ENCODE measurements at regions not wholly inside any gene's neighbourhood (a gene's known extent, or its start where the extent isn't known, plus 50 kb on each side); places are given as distances from the start of the nearest gene placed in this dataset.

DNA sequence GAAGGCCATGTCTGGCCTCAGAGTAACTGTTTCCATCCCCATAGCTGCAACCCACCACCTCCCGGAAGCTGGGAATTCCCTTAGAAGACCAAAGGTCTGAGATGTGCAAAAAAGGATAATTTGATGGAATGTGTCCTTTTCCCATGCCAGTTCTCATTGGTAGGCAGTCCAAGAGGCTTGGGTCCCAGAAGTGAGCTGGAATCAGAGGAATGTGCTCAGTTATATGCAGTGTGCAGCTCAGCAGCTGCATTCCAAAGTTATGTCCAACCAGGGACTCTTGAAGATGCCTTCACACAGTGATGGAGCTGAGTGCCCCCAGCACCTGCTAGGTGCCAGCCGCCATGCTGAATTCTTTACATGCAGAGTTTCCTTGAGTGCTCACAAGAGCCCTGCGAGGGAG lies 583.9 kb upstream of the TBX3 start:
- DNase-seq (ENCODE audit: low spot score), result no peak

DNA sequence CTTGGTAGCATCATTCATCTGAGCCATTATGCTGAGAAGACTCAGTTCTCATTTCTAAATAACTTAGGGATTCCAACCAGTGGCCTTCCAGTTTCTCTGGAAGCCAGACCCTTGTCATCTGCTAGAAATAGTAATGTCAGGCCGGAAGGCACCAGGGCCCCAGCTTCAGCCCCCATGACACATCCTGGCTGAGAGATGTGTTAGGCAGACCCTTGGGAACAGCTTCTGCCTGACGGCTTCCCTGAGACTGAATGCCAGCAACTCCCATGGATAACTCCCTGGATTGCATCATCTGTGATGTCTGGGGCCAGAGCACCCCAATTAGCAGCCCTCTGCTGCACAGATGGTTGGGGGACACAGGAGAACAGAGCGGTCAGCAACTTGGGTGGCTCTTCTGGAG lies 583.5 kb upstream of the TBX3 start:
- DNase-seq (ENCODE audit: low spot score), result no peak

DNA sequence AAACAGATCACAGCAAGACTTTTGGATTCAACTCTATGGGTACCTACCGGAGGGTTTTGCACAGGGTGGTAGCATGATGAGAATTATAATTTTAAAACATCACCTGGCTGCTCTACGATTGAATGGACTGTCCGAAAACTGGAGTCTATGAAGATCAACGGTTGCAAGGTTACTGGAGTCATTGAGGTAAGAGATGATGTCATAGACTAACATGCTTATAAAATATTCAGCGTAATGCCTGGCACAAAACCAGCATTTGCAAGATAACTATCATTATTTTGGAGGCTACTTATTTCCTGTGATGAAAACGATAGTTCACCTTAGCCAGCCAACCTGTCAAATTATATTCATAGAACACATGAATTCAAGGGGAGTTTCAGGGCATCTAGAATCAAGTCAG lies 580.6 kb upstream of the TBX3 start:
- DNase-seq (ENCODE audit: low spot score), result no peak

DNA sequence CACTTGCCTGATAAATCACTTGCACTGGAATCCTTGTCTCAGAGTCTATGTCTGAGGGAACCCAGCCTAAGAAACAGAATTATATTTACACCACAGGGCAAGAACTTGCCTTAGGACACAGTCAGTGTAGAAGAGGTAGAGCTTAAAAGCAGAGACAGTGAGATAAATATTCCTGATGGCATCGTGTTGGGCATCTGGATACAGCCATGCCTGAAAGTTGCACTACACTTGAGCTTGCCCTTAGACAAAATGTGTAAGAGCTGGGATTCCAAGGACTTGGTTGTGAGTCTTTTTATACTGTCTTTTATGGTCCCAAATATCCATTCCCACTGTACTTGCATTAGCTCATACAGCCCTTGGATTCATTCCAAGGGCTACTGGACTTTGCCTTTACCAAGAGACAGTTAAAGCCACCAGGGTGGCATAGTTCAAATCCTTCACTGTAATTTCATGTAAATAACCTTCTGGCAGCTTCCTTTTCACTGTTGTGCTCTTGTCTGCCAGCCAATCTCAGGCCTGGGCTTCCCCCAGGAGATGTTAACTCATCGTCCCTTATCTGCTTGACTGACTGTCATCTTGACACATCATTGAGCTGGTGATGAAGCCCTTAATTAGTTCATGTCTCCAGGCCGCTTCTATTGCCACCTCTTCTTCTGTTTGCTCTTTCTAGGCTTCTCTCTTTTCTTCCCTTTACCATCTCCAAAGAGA lies 577.9 kb upstream of the TBX3 start:
- DNase-seq (ENCODE audit: low spot score), result no peak

DNA sequence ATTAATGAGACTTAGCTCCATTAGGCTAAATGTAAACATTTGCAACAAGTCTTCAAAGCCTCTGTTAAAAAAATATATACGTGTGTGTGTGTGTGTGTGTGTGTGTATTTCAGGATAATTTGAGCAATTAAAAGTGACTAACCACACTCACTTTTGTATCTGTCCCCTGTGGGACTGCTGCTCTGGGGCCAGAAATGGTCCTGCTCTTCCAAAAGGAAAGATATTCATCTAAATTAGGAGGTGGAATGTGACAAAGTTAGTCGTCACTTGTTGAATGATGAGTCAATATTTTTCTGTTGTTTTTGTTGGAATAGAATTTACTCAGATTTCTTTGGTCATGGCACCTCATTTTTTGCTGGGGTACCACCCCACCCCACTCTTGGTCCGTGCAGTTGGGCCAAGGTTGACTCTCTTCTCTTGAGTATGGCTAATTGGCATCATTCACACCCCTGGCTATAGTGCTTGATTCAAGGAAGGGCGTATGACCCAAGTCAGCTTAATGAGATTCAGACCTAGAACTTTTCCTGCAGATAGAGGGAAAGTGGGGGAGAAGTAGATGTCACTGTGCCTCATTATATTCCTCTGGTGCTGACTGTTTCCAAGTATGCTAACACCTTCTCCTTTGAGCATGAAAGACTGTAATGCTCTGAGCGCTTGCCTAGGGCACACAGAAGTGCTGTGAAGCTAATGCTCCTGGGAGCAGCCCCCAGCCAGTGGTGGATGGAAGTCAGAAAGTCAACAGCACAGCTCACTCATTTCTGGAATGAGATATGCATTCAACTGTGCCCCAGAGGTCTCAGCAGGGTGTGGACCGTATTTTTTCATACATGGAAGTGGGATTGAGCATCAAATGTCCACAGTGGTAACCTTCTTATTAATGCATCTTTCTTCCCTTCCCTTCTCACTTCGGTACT lies 577.0 kb upstream of the TBX3 start:
- no peak for DNase-seq (ENCODE audit: low spot score)

DNA sequence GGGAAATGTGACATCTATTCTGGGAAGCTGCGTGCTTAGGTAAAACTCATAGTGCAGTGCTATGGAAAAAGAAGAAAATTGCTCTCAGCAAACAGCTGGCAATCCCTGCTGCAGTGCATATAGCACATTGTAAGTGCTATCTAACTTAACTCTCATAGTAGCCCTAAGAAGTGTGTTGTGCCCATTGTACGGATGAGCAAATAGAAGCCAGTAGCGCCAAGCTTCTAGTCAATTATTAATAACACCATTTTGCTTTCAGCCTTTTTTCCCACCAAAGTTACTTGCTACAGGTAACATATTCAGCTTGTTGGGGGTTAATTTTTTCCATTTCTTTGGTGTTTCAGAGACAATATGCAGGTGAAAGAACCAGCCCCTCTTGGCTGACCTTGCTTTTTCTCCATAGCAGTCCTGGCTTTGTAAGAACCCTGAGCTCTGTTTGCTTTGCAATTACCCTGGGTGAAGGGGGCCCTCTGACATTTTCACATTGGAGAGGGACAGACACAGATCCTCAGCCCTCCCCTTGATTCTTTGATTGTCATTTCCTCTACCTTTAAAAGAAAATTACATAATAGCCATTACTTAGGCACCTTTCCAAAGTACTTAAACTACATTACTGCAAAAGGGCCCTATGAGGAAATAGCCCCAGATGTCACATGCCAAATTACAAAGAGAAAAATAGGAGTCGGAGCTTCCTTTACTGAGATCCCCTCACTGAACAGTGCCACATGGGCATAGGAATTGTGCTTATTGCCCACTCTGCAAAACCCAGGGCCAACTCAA lies 576.2 kb upstream of the TBX3 start:
- DNase-seq (ENCODE audit: low spot score), result no peak

DNA sequence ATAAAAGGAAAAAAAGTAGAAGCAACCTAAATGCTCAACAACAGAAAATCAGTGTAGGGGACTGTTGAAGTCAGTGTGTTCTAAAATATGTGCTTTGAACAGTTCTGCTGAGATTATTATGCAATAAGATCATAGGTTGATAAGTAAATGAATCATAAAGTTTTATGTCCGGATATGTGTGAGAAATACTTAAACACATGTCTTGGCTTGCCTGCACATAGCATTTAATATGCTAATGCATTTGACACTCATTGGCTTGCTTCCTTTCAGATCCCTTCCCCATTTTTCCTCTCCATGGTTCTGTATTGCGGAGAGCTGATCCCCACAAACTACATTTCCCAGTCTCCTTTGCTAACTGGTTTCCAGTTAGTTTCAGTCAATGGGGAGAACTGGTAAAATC lies 573.8 kb upstream of the TBX3 start:
- DNase-seq (ENCODE audit: low spot score), result no peak

DNA sequence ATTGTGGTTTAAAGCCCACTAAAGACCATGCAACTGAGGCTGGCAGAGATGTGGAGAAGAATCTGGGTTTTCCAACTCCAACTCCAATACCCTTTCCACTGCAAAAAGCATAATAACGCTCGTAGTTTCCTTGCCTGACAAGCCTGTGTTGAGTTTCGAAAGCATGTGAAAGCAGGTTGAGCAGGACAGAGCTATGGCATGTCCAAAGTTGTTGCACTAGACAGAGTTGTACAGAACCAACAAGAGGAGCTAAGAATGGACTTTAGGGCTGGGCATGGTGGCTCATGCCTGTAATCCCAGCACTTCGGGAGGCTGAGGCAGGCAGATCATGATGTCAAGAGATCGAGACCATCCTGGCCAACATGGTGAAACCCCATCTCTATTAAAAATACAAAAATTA lies 572.0 kb upstream of the TBX3 start:
- DNase-seq (ENCODE audit: low spot score), result no peak

DNA sequence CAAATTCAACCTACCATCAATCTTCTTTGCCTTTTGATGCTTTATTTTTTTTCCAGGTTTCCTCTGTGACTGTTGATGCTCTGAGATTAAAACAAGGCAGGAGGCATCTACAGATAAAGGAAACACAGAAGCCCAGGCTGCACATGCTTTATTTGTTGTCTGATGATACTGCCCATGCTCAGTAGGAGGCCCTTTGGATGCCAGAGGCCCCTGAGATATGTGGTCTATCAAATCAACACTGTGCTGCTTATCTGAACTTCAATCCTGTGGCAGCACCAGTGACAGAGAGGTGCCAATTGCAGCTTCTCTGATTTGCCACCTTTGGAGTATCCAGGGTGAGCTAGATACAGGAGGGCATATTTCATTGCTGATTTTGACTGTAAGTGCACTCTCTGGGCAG lies 571.3 kb upstream of the TBX3 start:
- DNase-seq (ENCODE audit: low spot score), result no peak

DNA sequence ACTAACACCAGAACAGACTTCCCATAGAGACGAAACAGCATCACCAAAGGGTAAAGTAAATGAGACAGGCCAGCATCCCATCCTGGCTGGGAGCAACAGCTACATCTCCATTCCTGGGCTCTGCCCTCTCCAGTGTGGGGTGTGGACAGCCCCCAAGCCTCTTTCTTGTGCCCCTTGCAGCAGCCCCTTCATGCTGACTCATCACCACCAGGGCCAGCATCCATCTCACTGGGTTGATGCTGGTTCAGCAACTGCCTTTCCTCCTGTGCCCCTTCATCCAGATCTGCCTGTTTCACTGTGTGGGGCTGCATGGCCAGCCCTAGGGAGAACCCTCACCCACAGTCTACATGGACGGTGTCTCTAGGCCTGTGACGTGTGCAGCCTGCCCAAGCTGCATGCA lies 569.1 kb upstream of the TBX3 start:
- no peak for DNase-seq (ENCODE audit: low spot score)

DNA sequence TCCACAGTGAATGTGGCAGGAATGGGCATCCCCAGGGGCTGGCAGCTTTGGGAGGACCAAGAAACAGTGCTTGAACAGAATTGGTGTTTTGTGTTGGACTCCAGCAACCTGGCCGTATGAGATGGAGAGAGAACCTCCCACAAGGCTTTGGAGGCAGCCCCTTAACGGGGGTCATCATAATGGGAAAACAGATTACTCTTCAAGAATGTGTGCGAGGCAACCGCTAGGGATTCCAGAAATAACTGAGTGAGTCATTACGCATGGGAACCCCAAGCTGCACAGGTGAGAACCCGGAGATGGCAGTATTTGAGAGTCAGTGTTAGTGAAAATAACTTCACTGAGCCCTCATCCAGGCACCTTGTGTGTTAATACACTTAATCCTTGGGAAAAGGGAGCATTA lies 567.8 kb upstream of the TBX3 start:
- DNase-seq (ENCODE audit: low spot score), result no peak

DNA sequence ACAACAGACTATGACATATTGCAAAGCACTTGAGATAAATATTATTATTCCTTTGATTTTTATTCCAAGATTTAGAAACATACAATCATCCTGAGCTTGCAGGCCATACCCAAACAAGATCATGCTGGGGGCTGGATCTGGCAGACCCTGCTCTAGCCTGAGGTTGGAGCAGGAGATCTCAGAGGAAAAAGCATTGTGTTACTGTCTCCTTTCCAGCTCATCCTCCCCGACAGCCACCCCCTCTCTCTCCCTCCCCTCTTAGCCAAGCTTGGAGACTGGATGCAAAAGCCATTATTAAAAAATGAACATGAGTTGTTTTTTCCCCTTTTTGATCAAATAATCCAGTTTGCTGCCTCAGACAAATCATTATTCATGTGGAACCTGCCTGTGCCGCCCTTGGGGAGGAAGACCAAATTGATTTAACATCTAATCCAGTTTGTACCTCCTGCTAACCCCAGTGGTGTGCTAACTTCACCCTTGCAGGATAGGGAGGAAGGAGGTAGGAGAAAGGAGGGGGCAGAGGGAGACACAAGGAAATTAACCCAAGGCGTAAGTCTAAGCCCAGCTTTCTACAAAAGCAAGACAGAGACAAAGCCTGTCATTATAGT lies 565.8 kb upstream of the TBX3 start:
- DNase-seq (ENCODE audit: low spot score), result no peak

DNA sequence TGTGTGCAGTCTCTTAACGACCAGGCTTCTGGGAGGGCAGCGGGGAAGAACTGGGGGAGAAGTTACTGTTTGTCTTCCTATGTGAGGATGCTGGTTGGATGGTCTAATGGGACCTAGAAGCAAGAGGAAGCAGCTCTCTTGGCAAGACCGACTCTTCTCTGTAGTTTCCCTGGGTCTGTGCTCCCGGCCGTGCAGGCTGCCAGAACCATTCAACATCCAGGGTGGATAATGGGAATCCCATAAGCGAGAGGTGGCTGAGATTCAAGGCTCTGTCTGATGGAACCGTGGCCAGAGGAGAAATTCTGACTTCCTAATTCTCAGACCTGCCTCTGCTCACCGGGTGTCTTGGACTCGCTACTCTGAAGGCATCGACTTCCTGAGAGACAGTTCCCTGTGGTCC lies 561.0 kb upstream of the TBX3 start:
- DNase-seq (ENCODE audit: low spot score), result no peak

DNA sequence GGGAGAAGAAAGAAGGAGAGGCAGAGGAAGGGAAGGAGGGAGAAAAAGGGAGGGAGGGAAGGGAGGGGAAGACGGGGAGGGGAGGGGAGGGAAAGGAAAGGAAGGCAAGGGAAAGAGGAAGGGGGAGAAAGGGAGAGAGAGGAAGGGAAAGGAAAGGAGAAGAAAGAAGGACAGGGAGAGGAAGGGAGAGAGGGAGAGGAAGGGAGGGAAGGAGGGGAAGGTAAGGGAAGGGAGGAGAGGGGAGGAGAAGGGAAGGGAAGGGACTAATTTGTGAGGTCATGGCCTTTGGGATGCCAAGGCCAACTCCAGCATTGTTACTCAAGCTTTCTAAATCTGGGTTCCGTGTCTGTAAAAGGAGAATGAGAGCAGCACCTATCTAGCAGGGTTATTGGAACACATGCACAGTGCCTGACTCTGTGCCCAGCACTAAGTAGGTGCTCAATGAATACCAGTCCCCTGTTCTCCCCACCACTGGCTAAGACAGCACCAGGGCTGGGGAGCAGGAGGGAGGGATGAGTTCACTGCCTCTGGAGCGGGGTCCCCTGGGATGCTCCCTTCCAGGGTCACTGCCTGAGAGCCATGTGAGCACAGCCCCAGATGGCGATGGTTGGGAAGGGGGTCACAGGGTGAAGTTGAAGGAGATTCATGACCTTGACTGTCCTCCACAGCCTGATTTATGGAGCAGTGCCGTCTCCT lies 560.1 kb upstream of the TBX3 start:
- DNase-seq (ENCODE audit: low spot score), result no peak

DNA sequence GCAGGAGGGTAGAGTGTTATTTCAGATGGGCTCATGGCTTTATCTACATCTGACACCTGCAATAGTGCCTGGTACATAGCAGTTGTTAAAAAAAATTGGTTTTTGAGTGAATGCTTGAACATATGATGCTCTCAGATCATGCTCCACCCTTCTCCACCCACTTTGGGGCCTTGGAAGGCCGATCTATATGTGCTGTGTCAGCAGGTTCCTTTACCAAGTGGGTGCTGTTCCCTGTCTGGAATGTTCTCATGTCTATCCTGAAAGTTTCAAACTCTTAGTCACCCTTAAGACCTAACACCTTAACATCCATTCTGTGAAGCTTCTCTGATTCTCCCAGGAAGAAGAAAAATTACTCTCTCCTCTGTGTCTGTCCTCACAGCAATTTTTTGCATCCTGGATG lies 556.3 kb upstream of the TBX3 start:
- no peak for DNase-seq (ENCODE audit: low spot score)

DNA sequence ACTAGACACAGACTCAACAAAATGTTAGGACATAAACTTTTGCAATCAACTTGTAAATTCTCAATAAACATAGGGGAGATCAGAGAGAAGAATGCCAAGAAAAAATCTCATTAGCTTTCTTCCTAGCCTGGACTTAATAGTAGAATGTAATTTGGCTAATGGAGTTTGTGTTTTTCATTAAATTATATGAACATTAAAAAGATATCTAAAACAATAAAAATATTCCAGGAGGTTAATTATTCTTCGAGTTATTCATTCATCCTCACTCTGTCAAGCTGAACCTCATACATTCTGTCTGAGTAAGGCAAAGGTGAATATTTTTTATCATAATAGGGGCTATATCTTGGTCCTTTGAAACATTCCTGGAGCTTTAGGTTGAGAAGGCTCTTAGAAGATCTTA lies 551.9 kb upstream of the TBX3 start:
- no peak for DNase-seq (ENCODE audit: low spot score)

DNA sequence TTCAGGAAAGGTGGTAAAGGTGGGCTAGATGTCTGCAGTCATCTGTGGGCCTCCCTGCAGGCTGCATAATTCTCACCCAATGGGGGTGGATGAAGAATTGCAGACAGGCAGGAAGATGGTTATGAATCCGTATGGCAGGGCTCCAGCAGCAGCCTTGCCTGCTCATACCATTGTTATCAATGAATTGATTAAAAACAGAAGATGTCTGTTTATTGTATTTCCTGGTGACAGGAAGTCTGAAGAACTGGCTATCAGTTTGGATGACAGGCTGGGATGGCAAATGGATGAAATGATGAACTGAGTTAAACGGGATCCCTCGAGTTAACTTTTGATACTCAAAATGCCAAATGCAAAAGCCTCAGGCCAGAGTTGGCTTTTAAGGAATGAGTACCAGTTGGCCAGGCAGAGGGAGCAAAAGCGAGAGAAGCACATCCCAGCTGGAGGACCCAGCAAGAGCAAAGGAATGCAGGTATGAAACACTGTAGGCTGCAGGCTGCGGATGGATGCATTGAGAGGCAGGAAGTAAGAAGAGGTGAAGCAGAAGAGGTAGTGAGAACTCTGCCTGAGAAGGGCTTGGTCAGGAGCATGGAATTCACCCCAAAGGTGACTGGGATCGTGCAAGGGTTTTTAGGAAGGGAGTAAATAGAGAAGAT lies 550.0 kb upstream of the TBX3 start:
- no peak for DNase-seq (ENCODE audit: low spot score)

DNA sequence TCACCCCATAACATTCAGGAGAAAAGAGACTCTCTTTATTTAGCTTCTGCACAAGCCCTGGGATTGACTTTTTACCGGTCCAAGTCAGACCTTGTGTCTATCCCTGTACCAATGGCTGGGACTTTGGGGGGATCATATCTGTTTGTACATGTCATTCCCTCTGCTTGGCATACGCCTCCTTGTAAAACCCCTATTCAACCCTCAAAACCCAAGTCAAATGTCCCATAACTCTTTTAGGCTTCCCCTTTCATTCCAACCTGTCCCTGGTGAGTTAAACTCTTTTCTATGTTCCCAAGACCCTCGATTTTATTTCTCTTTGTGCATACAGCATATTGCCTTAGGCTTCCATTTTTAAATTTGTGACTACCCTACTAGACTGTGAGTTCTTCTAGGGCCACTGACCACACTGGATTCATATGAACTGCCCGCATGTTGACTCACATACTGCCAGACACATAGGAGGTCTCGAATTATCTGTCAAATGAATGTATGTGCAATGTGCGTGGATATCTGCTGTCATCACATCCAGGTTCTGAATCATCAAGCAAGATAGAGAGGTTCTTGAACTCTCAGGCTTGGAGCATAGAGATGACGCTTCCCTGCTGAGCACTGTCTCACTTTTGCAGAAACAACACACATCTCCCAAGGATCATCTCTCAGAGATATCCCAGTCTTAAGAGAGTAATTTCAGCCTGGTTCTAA lies 548.6 kb upstream of the TBX3 start:
- no peak for DNase-seq (ENCODE audit: low spot score)

DNA sequence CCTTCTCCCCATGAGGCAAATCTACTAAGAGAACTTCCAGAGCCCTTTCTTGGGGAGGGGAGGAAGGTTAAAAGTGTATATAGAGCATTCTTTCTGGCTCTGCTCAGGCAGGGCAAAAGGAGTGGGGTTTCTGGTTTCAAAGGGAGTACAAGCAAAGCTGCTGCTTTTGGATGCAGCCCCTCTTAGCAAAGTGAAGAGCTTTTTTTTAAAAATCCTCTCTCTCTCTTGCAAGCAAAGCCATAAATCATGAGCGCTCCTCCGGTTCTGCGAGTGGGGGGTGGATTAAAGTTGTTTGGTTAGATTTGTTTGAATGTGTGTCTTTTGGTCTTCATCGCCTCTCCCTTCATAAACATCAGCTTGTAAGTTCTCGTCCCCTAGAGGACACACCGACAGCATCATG lies 546.6 kb upstream of the TBX3 start:
- no peak for DNase-seq (ENCODE audit: low spot score)

DNA sequence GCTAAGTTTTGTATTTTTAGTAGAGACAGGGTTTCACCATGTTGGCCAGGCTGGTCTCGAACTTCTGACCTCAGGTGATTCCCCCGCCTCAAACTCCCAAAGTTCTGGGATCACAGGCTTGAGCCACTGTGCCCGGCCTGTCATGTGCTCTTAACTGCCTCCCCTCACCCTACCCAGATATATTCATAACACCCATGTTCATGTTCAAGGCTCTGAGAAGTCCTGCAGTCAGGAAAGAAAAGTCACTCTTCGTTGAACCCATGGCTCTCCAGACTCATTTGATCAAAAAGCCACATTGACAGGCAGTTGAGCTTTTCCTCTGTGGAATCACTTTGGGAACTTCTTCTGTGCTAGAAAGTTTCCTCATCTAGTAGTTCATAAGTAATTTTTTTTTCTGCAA lies 545.5 kb upstream of the TBX3 start:
- DNase-seq (ENCODE audit: low spot score), result no peak

Measured in mesenteric fat pad (tissue), 1 donor.